HG03521 (cell line): ENCODE measurements at regions not wholly inside any gene's neighbourhood (a gene's known extent, or its start where the extent isn't known, plus 50 kb on each side); places are given as distances from the start of the nearest gene placed in this dataset.
"Not testable (repeated sequence)": the region's sequence is repeated elsewhere in the genome, so short reads cannot be mapped to it uniquely, and the experiment has no call there.

Experiments
- ATAC-seq: cut with Tn5 transposase; IDR thresholded peaks from one replicate; pipeline ENCODE4 v1.9.1; 2021; ENCODE audit warnings: mild to moderate bottlenecking, moderate library complexity; ENCODE audit not compliant: unreplicated experiment

DNA sequence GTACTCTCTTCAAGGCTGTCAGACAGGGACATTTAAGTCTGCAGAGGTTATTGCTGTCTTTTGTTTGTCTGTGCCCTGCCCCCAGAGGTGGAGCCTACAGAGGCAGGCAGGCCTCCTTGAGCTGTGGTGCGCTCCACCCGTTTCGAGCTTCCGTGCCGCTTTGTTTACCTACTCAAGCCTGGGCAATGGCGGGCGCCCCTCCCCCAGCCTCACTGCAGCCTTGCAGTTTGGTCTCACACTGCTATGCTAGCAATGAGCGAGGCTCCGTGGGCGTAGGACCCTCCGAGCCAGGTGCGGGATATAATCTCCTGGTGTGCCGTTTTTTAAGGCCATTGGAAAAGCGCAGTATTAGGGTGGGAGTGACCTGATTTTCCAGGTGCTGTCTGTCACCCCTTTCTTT is 373.4 kb downstream of the DNAJB9 start:
- ATAC-seq = not testable (repeated sequence)

DNA sequence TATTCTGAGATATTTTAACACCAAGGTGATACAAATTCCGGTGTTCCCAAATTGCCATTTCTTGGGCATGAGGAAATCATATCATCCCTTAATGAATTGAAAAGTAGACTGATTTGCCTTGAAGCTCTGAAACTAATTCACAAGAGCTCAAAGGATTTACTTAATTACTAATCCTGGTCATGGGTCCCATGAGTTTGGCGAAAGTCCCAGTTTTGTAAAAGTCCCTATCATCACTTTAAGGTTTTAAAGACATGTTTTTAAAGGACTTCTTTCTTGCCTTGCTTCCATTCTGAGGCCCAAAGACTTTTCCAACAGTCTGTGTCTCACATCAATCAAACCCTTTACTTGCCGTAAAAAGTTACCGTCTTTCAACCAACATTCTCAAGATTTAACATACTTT is 377.9 kb downstream of the DNAJB9 start:
- ATAC-seq = no peak

DNA sequence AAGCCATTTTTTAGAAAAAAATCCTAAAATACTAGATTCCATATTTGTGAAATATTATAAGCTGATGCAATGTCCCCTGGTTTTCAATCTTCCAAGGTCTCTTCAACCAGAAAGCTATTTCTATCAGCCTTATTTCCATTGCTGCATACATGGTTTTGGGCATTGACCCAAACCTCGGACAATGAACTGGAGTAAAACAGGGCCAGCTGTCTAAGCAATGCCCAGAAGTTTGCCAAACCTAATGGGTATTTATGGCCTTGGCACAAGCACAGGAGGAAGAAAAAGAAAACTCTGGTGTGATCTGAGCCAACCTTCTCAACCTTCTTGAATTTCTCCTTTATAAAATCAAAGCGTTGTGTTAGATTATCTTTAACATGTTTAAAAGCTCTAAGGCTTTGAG is 402.3 kb downstream of the DNAJB9 start:
- ATAC-seq = no peak

DNA sequence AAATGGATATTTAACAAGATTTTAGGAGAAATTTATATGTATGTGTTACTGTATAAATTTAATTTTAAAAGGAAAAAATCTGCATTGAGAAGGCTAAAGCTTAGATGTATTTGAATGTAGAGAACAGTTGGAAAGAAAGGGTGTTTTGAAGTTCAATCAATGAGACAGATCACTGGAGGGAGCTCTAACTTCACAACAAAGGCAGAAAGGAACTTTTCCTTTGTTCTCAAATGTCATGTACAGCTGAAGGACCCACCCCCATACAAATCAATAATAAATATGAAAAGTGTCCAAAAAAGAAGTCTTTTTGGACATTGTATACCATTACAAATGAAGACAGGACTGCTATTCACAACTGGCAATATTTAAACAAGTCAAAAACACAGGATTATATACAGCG is 403.4 kb downstream of the DNAJB9 start:
- no peak for ATAC-seq

DNA sequence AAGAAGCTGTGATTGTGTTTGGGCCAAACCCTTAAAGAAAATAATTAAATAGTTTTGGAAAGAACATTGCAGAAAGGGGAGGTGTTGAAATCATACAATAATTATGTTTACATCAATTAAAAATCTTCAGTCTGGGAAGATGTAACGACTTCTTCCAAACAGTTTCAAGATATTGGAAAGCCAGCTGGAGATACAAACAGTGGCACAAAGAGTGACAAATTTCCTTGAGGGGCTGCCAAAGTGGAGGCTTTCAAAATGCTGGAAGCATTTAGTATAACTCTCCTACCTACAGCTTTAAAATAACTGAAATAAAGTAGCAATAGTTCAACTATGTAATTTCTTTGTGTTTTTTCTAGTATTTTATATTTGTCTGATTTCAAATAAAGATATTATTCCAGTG is 405.0 kb downstream of the DNAJB9 start:
- ATAC-seq = no peak

DNA sequence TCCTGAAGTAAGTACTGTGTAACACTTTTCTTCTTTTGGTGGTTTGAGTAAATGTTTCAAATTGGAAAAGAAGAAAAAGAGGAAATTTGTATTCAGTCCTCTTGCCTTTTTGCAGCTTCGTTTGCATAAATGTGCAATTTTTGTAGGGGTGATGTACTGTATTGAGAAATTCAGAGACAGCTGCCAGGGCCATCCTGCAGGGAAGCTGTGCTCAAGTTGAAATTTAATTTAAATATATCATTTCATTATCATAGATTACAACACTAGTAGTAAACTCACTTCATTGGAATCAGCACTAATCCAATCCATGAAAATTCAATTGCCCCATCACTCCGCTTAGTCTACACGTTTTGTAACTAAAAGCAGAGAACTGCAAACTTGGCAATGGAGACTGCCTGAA is 415.4 kb downstream of the DNAJB9 start:
- ATAC-seq = no peak

DNA sequence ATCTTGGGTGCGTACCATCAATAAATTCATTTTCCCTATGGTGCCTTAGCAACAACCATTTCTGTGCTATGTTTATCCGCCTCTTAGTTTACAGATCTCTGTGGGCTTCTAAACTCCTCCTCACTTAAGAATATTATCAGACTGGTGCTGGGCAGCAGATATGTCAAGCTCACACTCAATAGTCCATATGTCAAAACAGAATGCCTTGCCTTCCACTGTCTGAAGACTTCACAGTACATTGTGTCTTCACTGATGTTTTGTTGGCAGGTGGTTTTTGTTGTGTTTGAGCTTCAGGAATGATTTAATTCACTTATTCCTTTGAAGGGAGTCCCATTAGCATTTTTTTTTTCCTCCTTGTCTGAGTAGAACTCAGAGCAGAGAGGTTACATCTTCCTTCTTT is 419.6 kb downstream of the DNAJB9 start:
- no peak for ATAC-seq

DNA sequence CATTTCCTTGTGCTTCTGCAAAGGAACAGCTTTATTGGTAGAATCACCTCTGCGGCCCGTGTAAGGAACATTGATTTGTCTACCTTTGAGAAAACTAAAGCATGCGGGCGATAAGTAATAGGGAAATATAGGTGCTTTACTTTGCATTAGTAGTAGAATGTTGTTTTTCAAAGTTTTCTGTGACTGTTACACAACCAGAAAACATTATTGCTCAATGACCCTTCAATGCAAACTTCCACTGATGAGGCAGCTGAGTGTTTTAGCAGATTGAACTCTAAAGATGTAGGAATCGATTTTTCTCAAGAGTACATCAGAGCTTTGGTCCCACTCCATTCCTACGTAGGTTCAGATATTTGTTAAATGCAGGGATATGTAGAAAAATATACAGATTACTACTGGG is 427.8 kb downstream of the DNAJB9 start:
- ATAC-seq = no peak

DNA sequence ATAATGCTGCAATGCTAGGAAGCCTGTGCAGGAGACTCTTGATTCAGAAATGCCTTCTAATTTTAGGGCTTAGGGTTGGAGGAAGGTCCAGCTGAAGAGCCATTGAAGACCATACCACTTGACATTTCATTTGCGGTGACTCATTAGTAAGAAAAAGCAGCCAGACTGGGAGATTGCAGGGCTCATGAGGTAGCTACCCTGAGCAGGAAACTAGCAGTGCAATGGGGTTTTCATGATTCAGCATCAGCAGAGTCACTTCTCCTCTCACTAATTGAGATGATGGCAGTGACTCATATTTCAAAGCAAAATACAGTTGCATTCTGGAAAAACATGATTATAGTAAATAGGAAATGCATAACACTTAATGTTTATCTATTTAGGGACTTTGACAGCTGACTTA is 434.1 kb downstream of the DNAJB9 start:
- ATAC-seq = no peak

DNA sequence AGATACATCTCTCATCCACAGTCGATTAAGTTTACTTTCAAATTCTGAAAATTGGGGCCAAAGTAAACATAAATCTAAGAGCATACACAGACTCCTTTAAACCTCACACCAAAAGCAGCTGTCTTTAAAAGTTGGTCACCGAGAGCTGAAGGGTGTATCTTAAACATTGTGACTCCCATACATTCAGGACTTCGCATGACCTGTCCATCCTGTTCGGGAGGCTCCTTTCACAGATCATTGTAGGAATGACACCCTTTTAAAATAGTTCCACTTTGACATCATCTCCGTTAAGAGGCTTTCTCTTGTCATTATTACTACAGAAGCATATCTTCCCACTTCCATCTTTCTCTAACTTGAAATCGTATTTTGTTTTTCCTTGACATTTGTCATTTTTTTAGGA is 440.0 kb downstream of the DNAJB9 start:
- no peak for ATAC-seq

DNA sequence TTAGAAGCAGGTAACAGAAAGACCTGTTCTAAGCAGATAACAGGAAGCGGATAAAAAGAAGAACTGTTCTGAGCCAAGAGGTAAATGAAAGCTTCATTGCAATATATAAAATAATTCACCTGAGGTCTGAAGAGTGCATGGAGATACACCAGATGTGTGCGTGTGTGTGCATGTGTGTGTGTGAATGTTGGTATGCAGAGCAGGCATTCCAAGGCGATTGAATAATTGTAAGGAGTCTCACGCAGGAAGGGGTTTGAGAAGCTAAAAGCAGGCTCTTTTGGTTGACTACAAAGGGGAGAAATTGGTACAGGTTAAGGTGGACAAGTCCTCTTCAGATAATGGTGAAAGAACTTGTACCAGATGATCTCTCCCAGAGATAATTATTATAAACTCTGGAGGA is 450.6 kb downstream of the DNAJB9 start:
- no peak for ATAC-seq

DNA sequence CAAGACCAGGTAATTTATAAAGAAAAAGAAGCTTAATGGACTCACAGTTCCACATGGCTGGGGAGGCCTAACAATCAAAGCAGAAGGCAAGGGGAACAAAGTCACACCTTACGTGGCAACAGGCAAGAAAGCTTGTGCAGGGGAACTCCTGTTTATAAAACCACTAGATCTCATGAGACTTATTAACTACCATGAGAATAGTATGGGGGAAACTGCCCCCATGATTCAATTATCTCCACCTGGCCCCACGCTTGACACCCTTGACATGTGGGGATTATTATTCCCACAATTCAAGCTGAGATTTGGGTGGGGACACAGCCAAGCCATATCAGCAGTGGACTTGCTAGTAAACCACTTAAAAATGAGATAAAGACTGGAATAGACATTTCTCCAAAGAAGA is 451.7 kb downstream of the DNAJB9 start:
- no peak for ATAC-seq

DNA sequence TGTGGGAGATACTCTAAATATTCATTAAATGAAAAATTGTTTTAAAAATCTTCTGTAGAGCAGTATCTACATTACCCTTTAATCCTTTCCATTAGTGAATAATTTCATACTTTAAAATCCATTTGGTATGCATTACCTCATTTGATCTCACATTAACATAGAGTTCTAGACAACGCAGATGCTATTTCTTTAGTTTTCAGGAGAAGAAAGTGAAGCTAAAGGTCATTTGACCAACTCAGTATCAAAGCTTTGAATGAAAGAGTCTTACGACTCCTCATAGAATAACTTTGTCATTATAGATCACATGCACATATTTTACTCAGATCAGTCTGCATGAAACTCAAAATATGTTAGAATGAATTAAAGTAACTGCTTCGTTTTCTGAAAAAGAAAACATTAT is 460.2 kb downstream of the DNAJB9 start:
- no peak for ATAC-seq

DNA sequence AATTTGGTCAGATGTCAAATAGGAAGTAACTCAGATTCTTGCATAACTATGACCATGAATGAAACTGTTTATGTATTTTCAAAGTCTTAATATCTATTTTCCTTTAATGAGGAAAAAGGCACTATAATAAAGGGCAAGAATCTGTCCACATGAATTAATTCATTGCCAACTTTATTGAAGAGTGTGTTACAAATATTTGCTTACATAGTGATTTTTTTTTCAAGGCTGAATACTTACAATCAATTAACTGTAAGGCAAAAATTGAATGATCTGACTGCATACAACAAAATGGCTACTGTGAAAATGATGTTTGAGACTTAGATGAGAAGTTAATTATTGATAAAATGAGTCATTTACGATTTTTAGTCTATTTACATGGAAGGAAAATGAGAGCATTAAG is 475.0 kb downstream of the DNAJB9 start:
- no peak for ATAC-seq

DNA sequence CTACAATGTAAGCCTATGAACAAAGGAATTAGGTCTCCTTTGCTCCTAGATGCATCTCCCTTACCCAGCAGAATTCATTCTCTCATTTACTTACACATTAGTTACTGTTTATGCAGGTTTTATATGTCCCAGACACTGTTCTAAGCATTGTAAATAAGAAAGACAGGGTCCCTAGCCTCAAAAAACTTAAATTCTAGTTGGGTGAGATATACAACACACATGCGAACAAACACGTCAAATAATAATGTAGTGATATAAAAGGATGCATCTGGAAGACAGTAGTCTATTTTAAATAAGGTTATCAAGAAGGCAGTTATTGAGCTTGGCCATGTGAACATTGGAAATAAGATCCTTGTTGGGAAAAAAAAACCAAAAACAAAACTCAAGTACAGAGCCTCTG is 479.7 kb downstream of the DNAJB9 start:
- ATAC-seq = no peak

DNA sequence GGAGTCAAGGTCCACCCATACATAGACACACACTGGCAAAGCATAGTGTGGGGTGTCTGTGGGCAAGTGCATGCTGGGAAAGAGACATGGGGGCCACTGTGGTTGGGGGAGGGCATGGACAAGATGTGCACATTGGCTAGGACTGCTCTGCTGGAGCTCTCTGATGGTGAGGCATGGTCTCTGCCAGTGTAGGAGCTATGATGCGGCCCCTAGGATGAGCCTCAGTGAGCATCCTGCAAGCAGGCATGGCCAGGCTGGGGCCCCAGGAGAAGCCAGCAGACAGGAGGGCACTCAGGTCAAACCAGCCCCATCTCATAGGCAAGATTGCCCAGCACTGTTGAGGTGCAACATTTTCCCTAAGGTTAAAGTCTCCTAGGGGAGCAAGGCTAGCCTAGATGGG is 489.4 kb downstream of the DNAJB9 start:
- no peak for ATAC-seq

DNA sequence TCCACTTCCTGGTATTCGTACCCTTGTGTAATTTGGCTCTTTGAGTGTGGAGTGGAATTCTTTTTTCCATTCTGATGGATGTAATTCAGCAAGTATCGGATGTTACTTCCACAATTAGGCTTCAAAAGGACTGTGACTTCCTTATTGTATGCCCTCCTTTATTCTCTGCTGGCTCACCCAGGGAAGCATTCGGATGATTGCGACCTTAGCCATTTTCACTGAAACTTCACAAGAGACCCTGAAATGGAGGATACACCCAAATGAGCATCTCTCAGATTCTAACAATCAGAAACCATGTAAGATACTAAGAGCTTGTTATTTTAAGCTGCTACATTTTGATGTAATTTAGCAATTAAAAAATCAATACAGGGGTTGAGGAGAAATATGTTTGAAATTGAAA is 493.1 kb downstream of the DNAJB9 start:
- ATAC-seq = no peak

DNA sequence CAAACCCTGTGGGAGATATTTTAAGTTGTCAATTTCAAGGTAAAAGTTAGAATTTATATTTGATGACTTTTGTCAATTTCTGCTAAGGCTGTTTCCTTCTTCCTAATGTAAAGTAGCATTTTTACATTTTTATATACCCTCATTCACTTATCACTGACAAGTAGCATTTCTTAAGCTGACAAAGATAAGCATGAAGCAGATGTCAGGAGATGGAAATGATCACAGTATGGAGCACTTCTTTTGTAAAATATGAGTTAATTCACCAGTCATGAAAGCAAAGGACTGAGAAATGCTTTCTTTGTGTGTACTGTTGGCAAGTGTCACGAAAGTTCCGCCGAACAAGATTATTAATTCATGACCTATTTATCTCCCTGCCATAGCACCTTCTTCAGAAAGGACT is 503.9 kb downstream of the DNAJB9 start:
- no peak for ATAC-seq

DNA sequence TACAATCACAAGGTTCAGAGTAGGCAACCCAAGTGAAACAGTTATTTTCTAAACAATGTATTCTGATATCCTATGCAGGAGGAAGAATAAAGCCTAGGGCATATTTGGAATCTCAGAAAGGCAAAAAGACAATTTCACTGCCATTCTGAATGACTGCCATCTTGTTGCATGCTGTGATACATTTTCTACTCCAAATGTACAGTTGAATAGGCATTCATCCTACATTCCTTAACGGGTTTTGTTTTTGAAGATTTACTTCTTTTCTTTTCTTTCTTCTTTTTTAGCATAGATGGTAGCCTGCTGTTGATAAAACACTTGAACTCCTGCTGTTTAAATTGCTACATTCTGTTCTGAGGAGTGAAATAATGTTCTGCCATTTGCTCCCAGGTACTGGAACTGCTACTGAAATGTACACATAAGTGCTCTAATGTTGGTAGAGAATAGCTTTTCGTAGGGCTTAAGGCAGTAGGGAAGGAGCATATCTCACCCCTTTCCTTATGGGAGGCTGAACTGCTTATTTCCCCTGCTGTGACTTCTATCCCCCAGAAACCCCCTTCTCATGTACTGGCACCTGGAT is 506.8 kb downstream of the DNAJB9 start:
- ATAC-seq = no peak

DNA sequence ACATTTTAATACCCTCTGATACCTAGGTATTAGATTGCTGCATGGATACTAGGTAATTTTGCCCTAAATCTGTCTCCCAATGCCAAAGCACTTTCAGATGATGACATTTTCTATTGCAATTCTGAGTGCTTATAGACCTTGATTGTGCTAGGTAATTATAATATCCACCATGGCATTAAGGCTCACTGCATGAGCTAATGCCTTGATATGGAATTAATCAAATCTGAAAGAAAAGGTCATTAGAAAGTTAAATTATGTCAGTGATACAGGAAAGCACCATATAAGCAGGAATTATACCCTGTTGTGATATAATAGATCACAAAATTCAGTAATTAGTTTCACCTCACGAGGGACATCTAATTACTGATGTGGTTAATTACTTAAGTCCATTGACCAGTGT is 521.4 kb downstream of the DNAJB9 start:
- no peak for ATAC-seq

DNA sequence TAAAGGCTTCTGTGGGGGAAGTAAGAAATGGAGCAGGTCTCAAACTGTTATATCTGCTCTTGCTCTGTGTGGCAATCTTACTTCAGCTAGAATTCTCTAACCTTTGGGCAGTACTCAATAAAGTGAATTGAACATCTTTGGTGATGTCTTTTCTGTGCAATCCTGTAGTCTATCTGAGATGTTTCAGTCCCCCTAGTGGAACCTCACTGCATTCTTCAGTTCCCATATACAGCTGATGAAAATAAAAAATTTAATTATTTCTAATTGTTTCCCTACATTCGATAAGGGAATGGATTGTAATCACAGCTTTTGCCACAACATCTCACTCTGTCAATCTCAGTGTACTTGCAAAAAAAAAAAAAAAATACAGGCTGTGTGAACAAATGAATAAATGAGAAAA is 522.6 kb downstream of the DNAJB9 start:
- ATAC-seq = no peak

DNA sequence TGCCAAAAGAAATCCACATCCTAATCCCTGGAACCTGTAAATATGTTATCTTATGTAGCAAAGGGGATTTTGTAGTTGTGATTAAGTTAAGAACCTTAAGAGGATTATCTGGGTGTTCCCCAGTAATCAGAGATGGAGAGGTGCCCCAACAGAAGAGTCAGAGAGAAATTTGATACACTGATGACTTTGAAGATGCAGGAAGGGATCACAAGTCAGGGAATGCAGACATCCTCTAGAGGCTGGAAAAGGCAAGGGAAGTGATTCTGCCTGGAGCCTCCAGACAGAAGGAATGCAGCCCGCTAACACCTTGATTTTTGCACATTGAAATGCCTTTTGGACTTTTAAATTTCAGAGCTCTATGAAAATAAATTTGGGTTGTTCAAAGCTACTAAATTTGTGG is 531.7 kb downstream of the DNAJB9 start:
- ATAC-seq = no peak

DNA sequence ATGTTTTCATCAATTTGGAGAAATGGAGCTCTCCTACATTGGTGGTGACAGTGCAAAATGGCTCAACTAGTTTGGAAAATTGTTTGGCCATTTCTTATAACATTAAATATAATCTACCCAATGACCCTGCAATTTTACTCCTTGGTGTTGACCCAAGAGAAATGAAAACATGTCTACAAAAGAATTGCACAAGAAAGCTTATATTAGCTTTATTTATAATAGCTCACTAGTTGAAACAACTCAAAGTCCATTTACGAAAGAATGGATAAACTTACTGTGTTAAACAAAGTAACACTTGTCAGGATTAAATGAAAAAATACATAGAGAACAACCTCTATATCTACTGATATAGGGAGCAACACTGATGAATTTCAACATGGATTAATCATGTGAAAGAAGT is 539.9 kb downstream of the DNAJB9 start:
- no peak for ATAC-seq

DNA sequence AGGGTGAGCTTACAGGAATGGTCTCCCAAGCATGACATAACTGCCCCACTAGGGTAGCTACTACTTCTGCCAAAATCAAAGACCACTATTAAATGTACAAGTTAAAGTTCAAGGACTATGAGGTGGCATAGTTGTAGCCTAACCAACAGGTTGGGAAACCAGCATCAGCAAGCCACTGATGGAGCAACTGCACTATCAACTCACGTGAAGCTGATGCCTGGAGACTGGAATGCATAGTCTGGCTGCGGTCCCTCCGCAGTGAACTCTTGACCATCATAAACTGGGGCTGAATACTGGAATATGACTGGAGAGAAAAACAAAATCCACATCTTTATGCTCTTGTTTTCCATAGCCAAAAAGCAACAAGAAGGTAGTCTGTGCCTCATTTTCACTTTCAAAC is 541.4 kb downstream of the DNAJB9 start:
- no peak for ATAC-seq
